Activated B cell treated with CpG ODN at 0.5 μM for 24 hours (primary cell): ENCODE measurements at regions not wholly inside any gene's neighbourhood (a gene's known extent, or its start where the extent isn't known, plus 50 kb on each side); places are given as distances from the start of the nearest gene placed in this dataset.

Experiments
- ATAC-seq: fragments of 200-7000 bp; cut with Tn5 transposase; one replicate; pipeline ENCODE4 v1.10.0; 2021; ENCODE audit warnings: low read depth, mild to moderate bottlenecking, moderate library complexity
- CTCF ChIA-PET: fragments of 350-600 bp; sonication (Branson Sonifier 250); formaldehyde crosslinking; loops from one replicate; lab custom pipeline; 2021; ENCODE audit warnings: antibody characterized with exemption; lab: Charles Lee
- POLR2A ChIA-PET: fragments of 350-600 bp; sonication (Branson Sonifier 250); formaldehyde crosslinking; loops from one replicate; lab custom pipeline; 2021; ENCODE audit warnings: antibody characterized with exemption; lab: Charles Lee
- DNase-seq: peaks from one replicate; pipeline ENCODE4 v3.0.0; 2022
- H3K27ac Mint-ChIP-seq: one replicate; pipeline ENCODE4 v1.8.0; 2020; ENCODE audit warnings: mixed read lengths
- H3K27me3 Mint-ChIP-seq: one replicate; pipeline ENCODE4 v1.8.0; 2021; ENCODE audit warnings: mixed read lengths
- H3K36me3 Mint-ChIP-seq: one replicate; pipeline ENCODE4 v1.8.0; 2021; ENCODE audit warnings: low read depth, mixed read lengths
- H3K4me1 Mint-ChIP-seq: one replicate; pipeline ENCODE4 v1.8.0; 2021; ENCODE audit warnings: mixed read lengths
- H3K4me3 Mint-ChIP-seq: one replicate; pipeline ENCODE4 v1.8.0; 2020; ENCODE audit warnings: mild to moderate bottlenecking, mixed read lengths
- H3K9me3 Mint-ChIP-seq: one replicate; pipeline ENCODE4 v1.8.0; 2020; ENCODE audit warnings: mixed read lengths
- CTCF ChIP-seq: fragments of 200-600 bp; IDR thresholded peaks from one replicate; pipeline ENCODE4 v1.8.0; 2022; ENCODE audit warnings: antibody characterized with exemption, mild to moderate bottlenecking
- intact Hi-C: fragments of 100-400 bp; cut with micrococcal nuclease; formaldehyde crosslinking; loops from one replicate; pipeline ENCODE4 v1.15.1; 2024

- Mint-ChIP-seq H3K36me3 (no peaks in the 10 kb centered on the region), H3K27ac (no peak overlapping the region), H3K9me3 (no peaks in the 10 kb centered on the region), H3K4me1 (no peaks in the 10 kb centered on the region), H3K4me3 (no peak overlapping the region), H3K27me3 (no peaks in the 10 kb centered on the region)
- DNase-seq (no peak), ATAC-seq (no peak)
- no peak for TF ChIP-seq CTCF
- intact Hi-C loops, result no loop called here
- ChIA-PET POLR2A (no interaction called here), CTCF (no interaction called here)
Measured at GRCh38 chr4:24260133-24260715, 324.1 kb downstream of the DHX15 start.

DNA sequence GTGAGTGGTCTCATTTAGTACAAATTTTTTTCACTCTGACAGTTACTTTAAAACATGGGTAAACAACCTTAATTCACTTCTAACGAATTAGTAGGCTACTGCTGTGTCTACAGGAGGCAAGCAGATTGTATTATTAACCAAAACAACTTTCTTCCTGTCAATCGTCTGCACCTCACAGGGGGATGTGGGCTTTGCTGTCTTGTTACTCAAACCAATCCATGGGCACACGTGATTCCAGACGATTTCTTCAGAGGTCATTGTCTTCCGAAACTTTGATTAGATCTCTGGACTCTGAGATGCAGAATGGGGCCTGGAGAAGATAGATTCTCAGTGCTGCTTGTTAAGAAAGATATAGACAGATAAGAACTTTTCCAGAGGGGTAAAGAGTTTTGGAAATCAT, 327.8 kb downstream of the DHX15 start:
- Mint-ChIP-seq H3K27ac (no peak overlapping the region), H3K9me3 (no peaks in the 10 kb centered on the region), H3K36me3 (no peaks in the 10 kb centered on the region), H3K4me1 (no peaks in the 10 kb centered on the region), H3K27me3 (no peaks in the 10 kb centered on the region), H3K4me3 (no peak overlapping the region)
- intact Hi-C loops, result no loop called here
- CTCF ChIA-PET, result no interaction called here
- POLR2A ChIA-PET, result no interaction called here
- TF ChIP-seq CTCF, result no peak
- ATAC-seq (no peak), DNase-seq (no peak)

DNA sequence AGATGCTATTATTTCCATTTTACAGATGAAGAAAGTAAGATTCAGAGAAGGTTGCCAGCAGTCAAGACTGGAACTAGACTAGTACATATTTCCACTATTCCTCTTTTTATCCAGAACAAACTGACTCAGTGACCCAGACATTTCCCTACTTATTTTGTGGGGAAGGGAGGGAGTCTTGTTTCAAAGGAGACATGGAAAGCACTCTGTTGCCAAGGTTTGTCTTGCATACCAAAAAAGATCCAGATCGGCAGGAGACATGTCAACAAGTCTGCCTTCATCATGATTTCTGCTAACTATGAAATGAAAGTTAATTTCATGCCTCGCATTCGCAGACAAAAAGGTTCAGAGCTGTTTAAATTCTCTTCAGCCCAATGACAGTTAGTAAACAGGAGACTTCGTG, 328.3 kb downstream of the DHX15 start:
- H3K36me3 Mint-ChIP-seq, result no peaks in the 10 kb centered on the region
- no peak for TF ChIP-seq CTCF

GRCh38 chr4:24252121-24252520, 332.2 kb downstream of the DHX15 start:
- no peaks in the 10 kb centered on the region for H3K27me3 Mint-ChIP-seq
- no peak overlapping the region for H3K4me3 Mint-ChIP-seq
- TF ChIP-seq CTCF, result no peak
- DNase-seq (no peak), ATAC-seq (no peak)
- intact Hi-C loops, result no loop called here
- H3K27ac Mint-ChIP-seq, result no peak overlapping the region
- CTCF ChIA-PET, result no interaction called here
- H3K9me3 Mint-ChIP-seq, result no peaks in the 10 kb centered on the region
- no peaks in the 10 kb centered on the region for H3K4me1 Mint-ChIP-seq
- POLR2A ChIA-PET, result no interaction called here
- no peaks in the 10 kb centered on the region for H3K36me3 Mint-ChIP-seq

More for the DNA sequence above, 328.3 kb downstream of the DHX15 start:
- H3K27me3 Mint-ChIP-seq, result no peaks in the 10 kb centered on the region
- ATAC-seq, result no peak
- intact Hi-C loops, result no loop called here
- POLR2A ChIA-PET, result no interaction called here
- H3K9me3 Mint-ChIP-seq, result no peaks in the 10 kb centered on the region
- no peak for DNase-seq
- H3K4me3 Mint-ChIP-seq, result no peak overlapping the region
- H3K27ac Mint-ChIP-seq, result no peak overlapping the region
- no peaks in the 10 kb centered on the region for H3K4me1 Mint-ChIP-seq
- CTCF ChIA-PET, result no interaction called here

- no peaks in the 10 kb centered on the region for H3K36me3 Mint-ChIP-seq
- H3K9me3 Mint-ChIP-seq, result no peaks in the 10 kb centered on the region
- CTCF ChIA-PET, result no interaction called here
- no peak overlapping the region for H3K27ac Mint-ChIP-seq
- H3K4me3 Mint-ChIP-seq, result no peak overlapping the region
- no peak for TF ChIP-seq CTCF
- POLR2A ChIA-PET, result no interaction called here
- ATAC-seq (no peak), DNase-seq (no peak)
- no peaks in the 10 kb centered on the region for H3K4me1 Mint-ChIP-seq
- H3K27me3 Mint-ChIP-seq, result no peaks in the 10 kb centered on the region
- intact Hi-C loops, result no loop called here
Measured at GRCh38 chr4:24251589-24251988, 332.8 kb downstream of the DHX15 start.
